Endodermal cell (in vitro differentiated cells): ENCODE measurements at regions not wholly inside any gene's neighbourhood (a gene's known extent, or its start where the extent isn't known, plus 50 kb on each side); places are given as distances from the start of the nearest gene placed in this dataset.

Experiments
- DNase-seq: peaks from one replicate; pipeline ENCODE4 v3.0.0-alpha.2; 2017
- H3K27ac ChIP-seq: 2 replicates; pipeline ENCODE4 v1.5.1; 2013; ENCODE audit warnings: mild to moderate bottlenecking, low read depth, low read length, moderate library complexity
- H3K27me3 ChIP-seq: 2 replicates; pipeline ENCODE4 v1.6.1; 2013; ENCODE audit warnings: mild to moderate bottlenecking, low read length, moderate library complexity; ENCODE audit not compliant: insufficient read depth, control insufficient read depth, poor library complexity, severe bottlenecking
- H3K36me3 ChIP-seq: 2 replicates; pipeline ENCODE4 v1.7.0; 2013; ENCODE audit warnings: mild to moderate bottlenecking, low read length, moderate library complexity; ENCODE audit not compliant: control insufficient read depth, insufficient read depth
- H3K4me1 ChIP-seq: one replicate; pipeline ENCODE4 v1.7.0; 2013; ENCODE audit warnings: low read length; ENCODE audit not compliant: control insufficient read depth, insufficient read depth
- H3K4me3 ChIP-seq: 2 replicates; pipeline ENCODE4 v1.5.1; 2013; ENCODE audit warnings: mild to moderate bottlenecking, low read length, moderate library complexity
- H3K9ac ChIP-seq: 2 replicates; pipeline ENCODE4 v1.6.1; 2013; ENCODE audit warnings: mild to moderate bottlenecking, low read length, moderate library complexity; ENCODE audit not compliant: poor library complexity, severe bottlenecking; ENCODE audit errors: extremely low read depth
- H3K9me3 ChIP-seq: 2 replicates; pipeline ENCODE4 v1.6.1; 2013; ENCODE audit warnings: mild to moderate bottlenecking, low read length, moderate library complexity; ENCODE audit not compliant: control insufficient read depth
- H3K27ac Mint-ChIP-seq: 2 replicates; pipeline ENCODE4 v1.8.0; 2020; ENCODE audit warnings: mixed read lengths
- H3K27me3 Mint-ChIP-seq: 2 replicates; pipeline ENCODE4 v1.8.0; 2021; ENCODE audit warnings: mild to moderate bottlenecking, mixed read lengths; ENCODE audit not compliant: insufficient read depth
- H3K36me3 Mint-ChIP-seq: 2 replicates; pipeline ENCODE4 v1.8.0; 2020; ENCODE audit warnings: low read depth, mixed read lengths
- H3K4me1 Mint-ChIP-seq: 2 replicates; pipeline ENCODE4 v1.8.0; 2020; ENCODE audit warnings: mixed read lengths
- H3K4me3 Mint-ChIP-seq: 2 replicates; pipeline ENCODE4 v1.8.0; 2020; ENCODE audit warnings: mild to moderate bottlenecking, moderate library complexity, mixed read lengths
- H3K9me3 Mint-ChIP-seq: 2 replicates; pipeline ENCODE4 v1.8.0; 2020; ENCODE audit warnings: mild to moderate bottlenecking, mixed read lengths
- WGBS, 2 experiments: methylation state at CpG; one replicate each; pipeline versions ENCODE4 v1.1.5 to v1.1.7; 2013; ENCODE audit warnings: missing lambda C conversion rate in 2 of 2, mixed read lengths in 1 of 2; ENCODE audit not compliant: insufficient coverage in 1 of 2, insufficient read length in 1 of 2; 5-methylcytosine and 5-hydroxymethylcytosine counted together
- TF ChIP-seq, protein P1 (sequence below): fragments of 200-600 bp; sonication (generic); conservative IDR thresholded peaks from 2 replicates; pipeline ENCODE4 v1.5.0; 2021; ENCODE audit warnings: antibody characterized with exemption, mild to moderate bottlenecking

- no peak overlapping the region for H3K4me3 ChIP-seq
- Mint-ChIP-seq H3K36me3 (no peaks in the 10 kb centered on the region), H3K27ac (peak overlapping the region; percentile 44), H3K4me1 (peaks cover 11% of the 10 kb centered on the region), H3K9me3 (peaks cover 3% of the 10 kb centered on the region), H3K4me3 (no peak overlapping the region), H3K27me3 (peaks cover 13% of the 10 kb centered on the region)
- no peak overlapping the region for H3K9ac ChIP-seq
- TF ChIP-seq, protein P1, sequence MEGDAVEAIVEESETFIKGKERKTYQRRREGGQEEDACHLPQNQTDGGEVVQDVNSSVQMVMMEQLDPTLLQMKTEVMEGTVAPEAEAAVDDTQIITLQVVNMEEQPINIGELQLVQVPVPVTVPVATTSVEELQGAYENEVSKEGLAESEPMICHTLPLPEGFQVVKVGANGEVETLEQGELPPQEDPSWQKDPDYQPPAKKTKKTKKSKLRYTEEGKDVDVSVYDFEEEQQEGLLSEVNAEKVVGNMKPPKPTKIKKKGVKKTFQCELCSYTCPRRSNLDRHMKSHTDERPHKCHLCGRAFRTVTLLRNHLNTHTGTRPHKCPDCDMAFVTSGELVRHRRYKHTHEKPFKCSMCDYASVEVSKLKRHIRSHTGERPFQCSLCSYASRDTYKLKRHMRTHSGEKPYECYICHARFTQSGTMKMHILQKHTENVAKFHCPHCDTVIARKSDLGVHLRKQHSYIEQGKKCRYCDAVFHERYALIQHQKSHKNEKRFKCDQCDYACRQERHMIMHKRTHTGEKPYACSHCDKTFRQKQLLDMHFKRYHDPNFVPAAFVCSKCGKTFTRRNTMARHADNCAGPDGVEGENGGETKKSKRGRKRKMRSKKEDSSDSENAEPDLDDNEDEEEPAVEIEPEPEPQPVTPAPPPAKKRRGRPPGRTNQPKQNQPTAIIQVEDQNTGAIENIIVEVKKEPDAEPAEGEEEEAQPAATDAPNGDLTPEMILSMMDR = no peak
- no peaks in the 10 kb centered on the region for H3K27me3 ChIP-seq
- no peaks in the 10 kb centered on the region for H3K9me3 ChIP-seq
- H3K36me3 ChIP-seq = no peaks in the 10 kb centered on the region
- H3K4me1 ChIP-seq = no peaks in the 10 kb centered on the region
- WGBS, 2 experiments = 79 to 83% methylated on average over 3 to 11 of the region's 11 CpGs
- no peak for DNase-seq
- no peak overlapping the region for H3K27ac ChIP-seq
Measured at GRCh38 chr11:119832202-119832935, 103.4 kb upstream of the NECTIN1 start.

DNA sequence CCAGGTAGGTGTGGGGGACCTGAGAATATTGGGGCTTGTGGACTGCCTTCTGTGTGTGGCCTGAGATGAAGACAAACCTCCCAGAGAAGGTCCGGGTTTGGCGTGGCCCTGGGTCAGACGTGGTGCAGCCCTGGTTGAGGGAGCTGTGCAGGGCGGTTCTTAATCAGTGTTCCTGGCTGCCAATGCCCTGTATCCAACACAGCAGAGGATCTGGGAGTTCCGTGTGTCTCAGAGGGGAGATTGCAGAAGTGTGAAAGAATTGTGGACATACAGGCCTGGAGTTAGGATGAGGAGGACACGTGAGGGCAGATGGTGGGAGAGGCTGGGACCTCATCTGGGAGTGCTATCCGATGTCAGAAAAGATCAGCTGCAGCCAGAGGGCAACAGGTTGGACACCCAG, 102.0 kb upstream of the NECTIN1 start:
- no peak overlapping the region for H3K4me3 Mint-ChIP-seq
- Histone ChIP-seq H3K9ac (no peak overlapping the region), H3K27me3 (no peaks in the 10 kb centered on the region), H3K4me1 (no peaks in the 10 kb centered on the region), H3K36me3 (no peaks in the 10 kb centered on the region), H3K9me3 (peaks cover 3% of the 10 kb centered on the region), H3K4me3 (no peak overlapping the region), H3K27ac (no peak overlapping the region)
- peaks cover under 1% of the 10 kb centered on the region for H3K9me3 Mint-ChIP-seq
- H3K27me3 Mint-ChIP-seq = peaks cover 10% of the 10 kb centered on the region
- TF ChIP-seq, protein P1 = no peak
- WGBS, 2 experiments = 89 to 94% methylated on average over 5 to 7 of the region's 7 CpGs
- DNase-seq = no peak
- H3K27ac Mint-ChIP-seq = no peak overlapping the region
- H3K4me1 Mint-ChIP-seq = peaks cover 16% of the 10 kb centered on the region
- H3K36me3 Mint-ChIP-seq = no peaks in the 10 kb centered on the region

- peaks cover 9% of the 10 kb centered on the region for H3K9me3 ChIP-seq
- H3K27me3 ChIP-seq = no peaks in the 10 kb centered on the region
- H3K4me3 ChIP-seq = no peak overlapping the region
- Mint-ChIP-seq H3K4me3 (no peak overlapping the region), H3K27me3 (peaks cover 6% of the 10 kb centered on the region), H3K4me1 (peaks cover 16% of the 10 kb centered on the region), H3K9me3 (peaks cover 6% of the 10 kb centered on the region), H3K36me3 (peaks cover 2% of the 10 kb centered on the region), H3K27ac (no peak overlapping the region)
- TF ChIP-seq, protein P1 = no peak
- WGBS, 2 experiments = 100% methylated on average over 5 to 6 of the region's 6 CpGs
- DNase-seq = no peak
- no peaks in the 10 kb centered on the region for H3K4me1 ChIP-seq
- no peak overlapping the region for H3K27ac ChIP-seq
- H3K9ac ChIP-seq = no peak overlapping the region
- no peaks in the 10 kb centered on the region for H3K36me3 ChIP-seq
Measured at GRCh38 chr11:119830400-119830799, 101.4 kb upstream of the NECTIN1 start.
